Mesendoderm (in vitro differentiated cells): ENCODE measurements at regions not wholly inside any gene's neighbourhood (a gene's known extent, or its start where the extent isn't known, plus 50 kb on each side); places are given as distances from the start of the nearest gene placed in this dataset.

Source experiments
- DNase-seq: peaks from one replicate; pipeline ENCODE4 v3.0.0; 2013
- H2AK5ac ChIP-seq: 2 replicates; pipeline ENCODE4 v1.6.1; 2013; ENCODE audit warnings: low read length, inconsistent platforms
- H2BK120ac ChIP-seq: 2 replicates; pipeline ENCODE4 v1.6.1; 2013; ENCODE audit warnings: low read depth, mild to moderate bottlenecking, low read length, moderate library complexity, mixed read lengths
- H2BK15ac ChIP-seq: replicated peaks from 2 replicates; pipeline ENCODE4 v1.6.1; 2013; ENCODE audit warnings: low read depth, mild to moderate bottlenecking, moderate library complexity
- H2BK5ac ChIP-seq: 2 replicates; pipeline ENCODE4 v1.6.1; 2013; ENCODE audit warnings: low read length, inconsistent platforms
- H3K18ac ChIP-seq: 2 replicates; pipeline ENCODE4 v1.6.1; 2013; ENCODE audit warnings: mild to moderate bottlenecking, low read length, mixed read lengths
- H3K23ac ChIP-seq: one replicate; pipeline ENCODE4 v1.6.1; 2013; ENCODE audit warnings: low read length
- H3K27ac ChIP-seq: 2 replicates; pipeline ENCODE4 v1.5.1; 2013; ENCODE audit warnings: low read depth, mild to moderate bottlenecking, inconsistent platforms, low read length, moderate library complexity
- H3K27me3 ChIP-seq: 2 replicates; pipeline ENCODE4 v1.6.1; 2013; ENCODE audit warnings: low read length, control low read depth, mild to moderate bottlenecking, inconsistent platforms; ENCODE audit not compliant: insufficient read depth, poor library complexity
- H3K36me3 ChIP-seq: 2 replicates; pipeline ENCODE4 v1.6.1; 2013; ENCODE audit warnings: low read length, inconsistent platforms; ENCODE audit not compliant: control insufficient read depth, insufficient read depth
- H3K4ac ChIP-seq: one replicate; pipeline ENCODE4 v1.6.1; 2013; ENCODE audit warnings: low read depth, mild to moderate bottlenecking, low read length, moderate library complexity
- H3K4me1 ChIP-seq: 2 replicates; pipeline ENCODE4 v1.6.1; 2013; ENCODE audit warnings: low read depth, low read length, inconsistent platforms; ENCODE audit not compliant: control insufficient read depth
- H3K4me2 ChIP-seq: 2 replicates; pipeline ENCODE4 v1.6.1; 2013; ENCODE audit warnings: low read length
- H3K4me3 ChIP-seq: 2 replicates; pipeline ENCODE4 v1.5.1; 2013; ENCODE audit warnings: mild to moderate bottlenecking, low read length
- H3K56ac ChIP-seq: one replicate; pipeline ENCODE4 v1.6.1; 2013; ENCODE audit warnings: low read length
- H3K79me1 ChIP-seq: 2 replicates; pipeline ENCODE4 v1.6.1; 2013; ENCODE audit warnings: low read length, inconsistent platforms
- H3K79me2 ChIP-seq: 2 replicates; pipeline ENCODE4 v1.6.1; 2013; ENCODE audit warnings: mild to moderate bottlenecking, low read length; ENCODE audit not compliant: control insufficient read depth, insufficient read depth
- H3K9ac ChIP-seq: 2 replicates; pipeline ENCODE4 v1.6.1; 2013; ENCODE audit warnings: low read length, inconsistent platforms
- H4K5ac ChIP-seq: one replicate; pipeline ENCODE4 v1.6.1; 2013; ENCODE audit warnings: low read length
- H4K8ac ChIP-seq: one replicate; pipeline ENCODE4 v1.6.1; 2013; ENCODE audit warnings: low read depth, mild to moderate bottlenecking, control low read depth, low read length, moderate library complexity
- WGBS: extraction: QIAGEN DNeasy Blood & Tissue Kit; methylation state at CpG from one replicate; pipeline ENCODE4 v1.1.7; 2013; ENCODE audit warnings: low lambda C conversion rate, missing lambda C conversion rate; ENCODE audit not compliant: insufficient coverage; ENCODE audit errors: extremely low coverage; 5-methylcytosine and 5-hydroxymethylcytosine counted together

DNA sequence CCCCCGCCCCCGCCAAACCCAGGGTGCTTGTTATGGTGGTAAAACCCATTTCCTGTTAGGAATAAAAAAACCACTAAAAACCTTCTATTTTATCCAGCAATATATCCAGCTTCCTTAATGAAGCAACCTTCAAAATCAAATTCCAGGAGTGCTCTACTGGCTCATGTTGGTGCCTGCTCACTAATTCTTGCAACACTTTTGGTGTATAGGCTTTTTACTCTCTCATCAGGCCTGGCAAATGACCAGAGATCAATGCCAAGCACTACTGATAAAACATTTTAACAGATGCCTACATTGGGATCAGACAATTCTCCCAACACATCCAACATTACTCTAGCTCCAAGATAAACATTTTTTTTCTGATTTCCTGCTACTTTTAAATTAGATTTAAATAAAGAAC, 312.4 kb downstream of the KCNJ3 start:
- Histone ChIP-seq H3K4me1 (no peaks in the 10 kb centered on the region), H4K5ac (no peak overlapping the region), H3K4me2 (no peak overlapping the region), H3K4ac (no peak overlapping the region), H3K79me2 (no peaks in the 10 kb centered on the region), H2AK5ac (no peak overlapping the region), H3K18ac (no peak overlapping the region), H3K27me3 (no peaks in the 10 kb centered on the region), H3K56ac (no peak overlapping the region), H3K4me3 (no peak overlapping the region), H3K9ac (no peak overlapping the region), H2BK5ac (no peak overlapping the region), H2BK120ac (no peak overlapping the region), H4K8ac (no peak overlapping the region), H3K36me3 (no peaks in the 10 kb centered on the region), H2BK15ac (no peak overlapping the region), H3K27ac (no peak overlapping the region), H3K23ac (no peak overlapping the region), H3K79me1 (no peaks in the 10 kb centered on the region)
- no CpG with 5 or more reads among the region's 2 CpGs for WGBS
- DNase-seq, result no peak

DNA sequence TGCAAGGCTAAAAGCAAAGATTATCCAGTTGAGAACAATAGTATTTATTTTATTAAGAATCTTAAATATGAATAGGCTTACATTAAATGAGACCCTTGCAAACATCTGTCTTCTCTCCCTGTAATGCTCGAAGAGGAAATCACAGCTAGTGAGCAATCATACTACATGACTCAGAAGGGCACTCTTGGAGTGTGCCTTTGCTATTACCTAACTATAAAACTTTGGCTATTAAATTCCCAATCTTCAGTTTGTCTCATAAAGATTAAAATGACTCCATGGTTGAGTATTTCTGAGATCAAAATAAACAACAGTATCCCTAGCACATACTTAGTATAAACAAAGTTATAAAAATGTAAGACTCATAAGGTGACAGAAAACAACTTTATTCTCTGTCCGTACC, 296.9 kb downstream of the KCNJ3 start:
- no peaks in the 10 kb centered on the region for H3K36me3 ChIP-seq
- H2BK120ac ChIP-seq, result no peak overlapping the region
- no peak overlapping the region for H3K9ac ChIP-seq
- no peak overlapping the region for H3K18ac ChIP-seq
- H3K4me1 ChIP-seq, result no peaks in the 10 kb centered on the region
- no peak overlapping the region for H2AK5ac ChIP-seq
- no peak overlapping the region for H3K4me2 ChIP-seq
- H3K79me1 ChIP-seq, result no peaks in the 10 kb centered on the region
- H4K5ac ChIP-seq, result no peak overlapping the region
- WGBS, result no CpG with 5 or more reads among the region's 2 CpGs
- DNase-seq, result no peak
- H4K8ac ChIP-seq, result no peak overlapping the region
- H3K27me3 ChIP-seq, result no peaks in the 10 kb centered on the region
- no peak overlapping the region for H3K56ac ChIP-seq
- no peak overlapping the region for H3K23ac ChIP-seq
- no peak overlapping the region for H3K4ac ChIP-seq
- no peak overlapping the region for H3K4me3 ChIP-seq
- H3K79me2 ChIP-seq, result no peaks in the 10 kb centered on the region
- H2BK15ac ChIP-seq, result no peak overlapping the region
- H3K27ac ChIP-seq, result no peak overlapping the region
- no peak overlapping the region for H2BK5ac ChIP-seq

DNA sequence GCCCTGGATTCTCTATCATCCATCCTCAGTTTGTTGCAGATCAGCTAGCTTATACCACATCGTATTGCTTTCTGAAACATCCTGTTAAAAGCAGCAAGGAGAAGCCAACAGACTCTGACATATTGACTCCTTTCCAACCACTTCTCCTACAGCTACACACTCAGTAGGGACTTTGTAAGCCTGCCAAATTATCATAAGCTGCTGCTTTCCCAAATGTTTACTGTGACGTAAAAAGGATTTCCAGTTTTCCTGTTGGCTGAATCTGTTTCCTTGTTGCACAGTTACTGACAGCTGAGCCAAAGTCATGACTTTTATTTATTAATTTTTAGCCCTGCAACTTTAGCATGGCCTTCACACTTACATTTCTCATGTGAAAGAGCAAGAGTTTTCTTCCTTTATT, 294.3 kb downstream of the KCNJ3 start:
- no peak overlapping the region for H4K5ac ChIP-seq
- no peaks in the 10 kb centered on the region for H3K79me1 ChIP-seq
- H2AK5ac ChIP-seq, result no peak overlapping the region
- no peaks in the 10 kb centered on the region for H3K36me3 ChIP-seq
- H3K56ac ChIP-seq, result no peak overlapping the region
- H3K4ac ChIP-seq, result no peak overlapping the region
- no peaks in the 10 kb centered on the region for H3K79me2 ChIP-seq
- DNase-seq, result no peak
- WGBS, result no CpG with 5 or more reads among the region's 2 CpGs
- no peak overlapping the region for H3K9ac ChIP-seq
- no peak overlapping the region for H3K23ac ChIP-seq
- H2BK120ac ChIP-seq, result no peak overlapping the region
- H3K27ac ChIP-seq, result no peak overlapping the region
- no peak overlapping the region for H2BK5ac ChIP-seq
- no peak overlapping the region for H3K4me2 ChIP-seq
- no peaks in the 10 kb centered on the region for H3K27me3 ChIP-seq
- no peaks in the 10 kb centered on the region for H3K4me1 ChIP-seq
- no peak overlapping the region for H4K8ac ChIP-seq
- H2BK15ac ChIP-seq, result no peak overlapping the region
- no peak overlapping the region for H3K18ac ChIP-seq
- H3K4me3 ChIP-seq, result no peak overlapping the region

DNA sequence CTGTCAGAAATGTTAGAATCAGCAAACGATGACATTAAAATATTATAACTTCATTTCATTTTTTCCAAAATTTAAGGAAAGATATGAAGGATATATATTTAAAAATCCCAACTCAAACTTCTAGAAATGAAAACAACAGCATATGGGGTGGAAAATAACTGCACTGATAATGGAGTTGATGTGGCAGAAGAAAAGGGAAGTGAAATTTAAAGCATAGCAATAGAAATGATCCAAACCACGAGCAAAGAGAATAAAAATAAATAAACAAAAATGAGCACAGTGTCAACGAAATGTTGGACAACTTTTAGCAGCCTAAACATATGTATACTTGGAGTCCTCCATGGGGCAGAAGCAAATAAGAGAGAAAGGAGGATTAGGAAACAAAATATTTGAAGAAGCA, 280.2 kb downstream of the KCNJ3 start:
- DNase-seq, result no peak
- Histone ChIP-seq H3K9ac (no peak overlapping the region), H3K4ac (no peak overlapping the region), H3K4me1 (no peaks in the 10 kb centered on the region), H3K18ac (no peak overlapping the region), H2BK5ac (no peak overlapping the region), H3K23ac (no peak overlapping the region), H3K27me3 (no peaks in the 10 kb centered on the region), H3K4me3 (no peak overlapping the region), H4K8ac (no peak overlapping the region), H4K5ac (no peak overlapping the region), H3K79me2 (no peaks in the 10 kb centered on the region), H2BK120ac (no peak overlapping the region), H3K4me2 (no peak overlapping the region), H3K79me1 (no peaks in the 10 kb centered on the region), H3K36me3 (no peaks in the 10 kb centered on the region), H2BK15ac (no peak overlapping the region), H3K56ac (no peak overlapping the region), H2AK5ac (no peak overlapping the region), H3K27ac (no peak overlapping the region)
- WGBS, result no CpG with 5 or more reads among the region's 3 CpGs

DNA sequence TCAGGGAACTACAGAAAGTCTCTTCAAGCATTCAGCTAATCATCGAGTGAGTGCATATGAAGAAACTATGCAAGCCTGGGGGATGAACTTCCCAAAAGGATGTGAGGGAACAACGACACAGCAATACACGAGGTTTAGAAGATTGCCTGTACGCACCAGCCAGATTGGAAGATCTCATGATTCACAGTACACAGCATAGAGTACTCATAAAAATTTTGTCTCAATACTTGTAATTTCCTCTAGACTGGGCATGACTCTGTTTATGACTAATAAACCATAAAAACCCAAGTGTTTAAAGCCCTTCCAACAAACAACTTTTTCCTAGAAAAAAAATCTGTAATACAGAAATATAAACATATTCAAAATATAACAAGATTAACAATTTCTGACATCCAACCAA, 279.7 kb downstream of the KCNJ3 start:
- no peak overlapping the region for H2BK15ac ChIP-seq
- no peak overlapping the region for H2BK5ac ChIP-seq
- H3K4me1 ChIP-seq, result no peaks in the 10 kb centered on the region
- H4K5ac ChIP-seq, result no peak overlapping the region
- H3K23ac ChIP-seq, result no peak overlapping the region
- H3K79me1 ChIP-seq, result no peaks in the 10 kb centered on the region
- H3K27ac ChIP-seq, result no peak overlapping the region
- H3K4me2 ChIP-seq, result no peak overlapping the region
- no peak overlapping the region for H2AK5ac ChIP-seq
- H3K27me3 ChIP-seq, result no peaks in the 10 kb centered on the region
- WGBS, result no CpG with 5 or more reads among the region's 4 CpGs
- no peak overlapping the region for H3K4me3 ChIP-seq
- no peak overlapping the region for H3K9ac ChIP-seq
- no peaks in the 10 kb centered on the region for H3K79me2 ChIP-seq
- no peak overlapping the region for H4K8ac ChIP-seq
- no peak overlapping the region for H3K56ac ChIP-seq
- no peaks in the 10 kb centered on the region for H3K36me3 ChIP-seq
- DNase-seq, result no peak
- H3K18ac ChIP-seq, result no peak overlapping the region
- no peak overlapping the region for H2BK120ac ChIP-seq
- no peak overlapping the region for H3K4ac ChIP-seq

DNA sequence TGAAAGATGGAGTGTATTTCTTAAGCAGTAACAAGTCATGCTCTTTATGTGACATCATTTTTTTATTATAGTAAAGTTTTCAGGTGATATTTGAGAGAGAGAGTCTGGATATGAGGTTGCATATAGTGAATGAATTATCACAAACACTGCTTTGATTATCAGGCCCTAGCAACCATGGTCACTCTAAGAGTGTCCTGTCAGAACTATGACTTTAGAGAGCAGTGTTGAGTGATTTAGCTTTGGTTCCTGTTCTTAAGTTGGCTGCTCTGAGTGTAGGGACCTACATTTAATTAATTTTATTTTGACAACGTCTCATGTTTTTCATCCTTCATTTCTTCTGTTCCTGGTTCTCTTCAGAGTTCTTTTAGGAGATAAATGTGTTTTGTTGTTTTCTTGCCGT, 275.5 kb downstream of the KCNJ3 start:
- Histone ChIP-seq H4K5ac (no peak overlapping the region), H2BK120ac (no peak overlapping the region), H3K36me3 (no peaks in the 10 kb centered on the region), H3K4me2 (no peak overlapping the region), H2BK5ac (no peak overlapping the region), H3K9ac (no peak overlapping the region), H3K23ac (no peak overlapping the region), H3K56ac (no peak overlapping the region), H3K4me3 (no peak overlapping the region), H2BK15ac (no peak overlapping the region), H3K4ac (no peak overlapping the region), H4K8ac (no peak overlapping the region), H3K79me2 (no peaks in the 10 kb centered on the region), H3K27ac (no peak overlapping the region), H3K79me1 (no peaks in the 10 kb centered on the region), H3K4me1 (no peaks in the 10 kb centered on the region), H2AK5ac (no peak overlapping the region), H3K18ac (no peak overlapping the region), H3K27me3 (no peaks in the 10 kb centered on the region)
- WGBS, result no CpG with 5 or more reads among the region's 2 CpGs
- peak; percentile 32 for DNase-seq
